Ramos (cell line): ENCODE measurements at regions not wholly inside any gene's neighbourhood (a gene's known extent, or its start where the extent isn't known, plus 50 kb on each side); places are given as distances from the start of the nearest gene placed in this dataset.

Experiments
- in situ Hi-C: fragments of 300-500 bp; cut with MboI; formaldehyde crosslinking; loops from one replicate; pipeline ENCODE4 v1.14.3; 2022; ENCODE audit warnings: low sequenced_read_pairs; ENCODE audit not compliant: unreplicated experiment

- in situ Hi-C loops = no loop called here
Measured at GRCh38 chr12:65594409-65594808, 229.9 kb upstream of the HMGA2 start.

GRCh38 chr12:65595016-65595560 is 229.2 kb upstream of the HMGA2 start:
- in situ Hi-C loops = no loop called here

- in situ Hi-C loops = no loop called here
Measured at GRCh38 chr12:65596514-65597091, 227.7 kb upstream of the HMGA2 start.

GRCh38 chr12:65597527-65597926 is 226.8 kb upstream of the HMGA2 start:
- in situ Hi-C loops = no loop called here

GRCh38 chr12:65598688-65599087 is 225.6 kb upstream of the HMGA2 start:
- in situ Hi-C loops = no loop called here

GRCh38 chr12:65602253-65602609 is 222.1 kb upstream of the HMGA2 start:
- in situ Hi-C loops = no loop called here

- in situ Hi-C loops = no loop called here
Measured at GRCh38 chr12:65602610-65603295, 221.5 kb upstream of the HMGA2 start.

- in situ Hi-C loops = no loop called here
Measured at GRCh38 chr12:65603438-65604351, 220.6 kb upstream of the HMGA2 start.

- in situ Hi-C loops = no loop called here
Measured at GRCh38 chr12:65605019-65605418, 219.3 kb upstream of the HMGA2 start.

GRCh38 chr12:65606008-65606766 is 218.1 kb upstream of the HMGA2 start:
- in situ Hi-C loops = no loop called here

- in situ Hi-C loops = no loop called here
Measured at GRCh38 chr12:65607401-65607841, 216.9 kb upstream of the HMGA2 start.

GRCh38 chr12:65608319-65608916 is 215.9 kb upstream of the HMGA2 start:
- in situ Hi-C loops = no loop called here

GRCh38 chr12:65609359-65609771 is 214.9 kb upstream of the HMGA2 start:
- in situ Hi-C loops = no loop called here

GRCh38 chr12:65611396-65611795 is 212.9 kb upstream of the HMGA2 start:
- in situ Hi-C loops = no loop called here

- in situ Hi-C loops = no loop called here
Measured at GRCh38 chr12:65612440-65612839, 211.8 kb upstream of the HMGA2 start.

GRCh38 chr12:65613692-65614091 is 210.6 kb upstream of the HMGA2 start:
- in situ Hi-C loops = no loop called here

- in situ Hi-C loops = no loop called here
Measured at GRCh38 chr12:65614259-65614889, 209.9 kb upstream of the HMGA2 start.

- in situ Hi-C loops = no loop called here
Measured at GRCh38 chr12:65615118-65615517, 209.2 kb upstream of the HMGA2 start.

- in situ Hi-C loops = no loop called here
Measured at GRCh38 chr12:65616022-65616421, 208.3 kb upstream of the HMGA2 start.
